ENCODE measurements at regions not wholly inside any gene's neighbourhood (a gene's known extent, or its start where the extent isn't known, plus 50 kb on each side); places are given as distances from the start of the nearest gene placed in this dataset.

GRCh38 chr14:78018283-78018682, 151.9 kb upstream of the NRXN3 start:
- Histone ChIP-seq H3K9me3 (replicated peaks in 1 of 2; ENCODE audit: control insufficient read depth in 2 of 2, insufficient read depth in 1 of 2, low read depth in 1 of 2, low read length in 2 of 2) (no peaks in the 10 kb centered on the region), H3K9ac (ENCODE audit: low read depth, low read length, poor library complexity) (no peak overlapping the region), H2BK120ac (ENCODE audit: low read depth, low read length) (no peak overlapping the region), H3K4me1 (ENCODE audit: control insufficient read depth in 2 of 2, insufficient read depth in 1 of 2, low read depth in 1 of 2, low read length in 2 of 2) (no peaks in the 10 kb centered on the region), H3K27ac (replicated peaks; ENCODE audit: low read length) (no peak overlapping the region), H3K4me2 (ENCODE audit: insufficient read depth, low read length, poor library complexity, severe bottlenecking) (no peak overlapping the region), H3K79me1 (ENCODE audit: low read depth, low read length) (no peaks in the 10 kb centered on the region), H2AK5ac (ENCODE audit: low read depth, low read length) (no peak overlapping the region), H3K4ac (ENCODE audit: low read length) (no peak overlapping the region), H4K8ac (ENCODE audit: low read depth, low read length) (no peak overlapping the region), H3K14ac (ENCODE audit: low read length) (no peak overlapping the region), H2BK5ac (ENCODE audit: low read length) (no peak overlapping the region), H4K91ac (ENCODE audit: low read depth, low read length, poor library complexity) (no peak overlapping the region), H3K36me3 (replicated peaks in 1 of 2; ENCODE audit: control insufficient read depth in 2 of 2, insufficient read depth in 2 of 2, low read length in 2 of 2) (no peaks in the 10 kb centered on the region), H3K4me3 (ENCODE audit: low read length in 2 of 2) (no peak overlapping the region), H3K18ac (ENCODE audit: low read length) (no peak overlapping the region), H3K23ac (ENCODE audit: low read depth, low read length, poor library complexity) (no peak overlapping the region), H2BK15ac (ENCODE audit: low read length) (no peak overlapping the region), H3K27me3 (ENCODE audit: control insufficient read depth in 3 of 3, insufficient read depth in 3 of 3, low read depth in 1 of 3, low read length in 3 of 3) (no peaks in the 10 kb centered on the region), H2BK12ac (ENCODE audit: low read length) (no peak overlapping the region), H2AFZ (ENCODE audit: low read length) (no peak overlapping the region)
- WGBS, 2 donors (ENCODE audit: extremely low coverage in 2 of 2, insufficient read length in 2 of 2, insufficient replicate concordance in 1 of 2) = no CpG with 5 or more reads among the region's 2 CpGs
- DNase-seq (ENCODE audit: low spot score) = no peak

DNA sequence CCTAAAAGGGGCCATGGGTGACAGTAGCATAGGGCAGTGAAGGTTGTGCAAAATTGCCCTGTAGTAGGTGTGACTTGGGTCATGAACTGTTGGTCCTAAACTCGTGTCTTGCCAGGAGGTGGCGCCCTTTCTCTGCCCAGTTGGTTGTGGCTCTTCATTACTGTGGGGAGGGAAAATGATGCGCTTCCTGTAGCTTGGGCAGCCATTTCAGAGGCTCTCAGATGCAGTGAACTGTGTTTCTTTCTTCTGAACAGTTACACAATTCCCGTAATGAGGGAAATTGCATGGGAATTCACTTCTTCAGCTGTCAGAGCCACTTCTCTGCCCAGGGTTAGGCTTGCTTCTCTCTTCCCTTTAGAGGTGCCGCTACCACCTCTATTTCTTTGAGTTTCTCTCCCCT, 148.1 kb upstream of the NRXN3 start:
- no peaks in the 10 kb centered on the region for H3K4me1 ChIP-seq (ENCODE audit: control insufficient read depth in 2 of 2, insufficient read depth in 1 of 2, low read depth in 1 of 2, low read length in 2 of 2)
- no peak overlapping the region for H3K23ac ChIP-seq (ENCODE audit: low read depth, low read length, poor library complexity)
- no peak overlapping the region for H2BK15ac ChIP-seq (ENCODE audit: low read length)
- H4K91ac ChIP-seq (ENCODE audit: low read depth, low read length, poor library complexity) = no peak overlapping the region
- no peak overlapping the region for H3K9ac ChIP-seq (ENCODE audit: low read depth, low read length, poor library complexity)
- no peak overlapping the region for H3K27ac ChIP-seq (replicated peaks; ENCODE audit: low read length)
- no peaks in the 10 kb centered on the region for H3K9me3 ChIP-seq (replicated peaks in 1 of 2; ENCODE audit: control insufficient read depth in 2 of 2, insufficient read depth in 1 of 2, low read depth in 1 of 2, low read length in 2 of 2)
- H2BK12ac ChIP-seq (ENCODE audit: low read length) = no peak overlapping the region
- no peak overlapping the region for H2BK5ac ChIP-seq (ENCODE audit: low read length)
- peak; percentile 67 for DNase-seq (ENCODE audit: low spot score)
- no peak overlapping the region for H3K4me2 ChIP-seq (ENCODE audit: insufficient read depth, low read length, poor library complexity, severe bottlenecking)
- no peak overlapping the region for H3K18ac ChIP-seq (ENCODE audit: low read length)
- no peaks in the 10 kb centered on the region for H3K36me3 ChIP-seq (replicated peaks in 1 of 2; ENCODE audit: control insufficient read depth in 2 of 2, insufficient read depth in 2 of 2, low read length in 2 of 2)
- H2AFZ ChIP-seq (ENCODE audit: low read length) = peak overlapping the region; percentile 82
- no peak overlapping the region for H3K14ac ChIP-seq (ENCODE audit: low read length)
- H3K4ac ChIP-seq (ENCODE audit: low read length) = no peak overlapping the region
- no peak overlapping the region for H2BK120ac ChIP-seq (ENCODE audit: low read depth, low read length)
- H3K4me3 ChIP-seq (ENCODE audit: low read length in 2 of 2) = no peak overlapping the region
- H3K27me3 ChIP-seq (ENCODE audit: control insufficient read depth in 3 of 3, insufficient read depth in 3 of 3, low read depth in 1 of 3, low read length in 3 of 3) = no peaks in the 10 kb centered on the region
- H3K79me1 ChIP-seq (ENCODE audit: low read depth, low read length) = no peaks in the 10 kb centered on the region
- no peak overlapping the region for H2AK5ac ChIP-seq (ENCODE audit: low read depth, low read length)
- no peak overlapping the region for H4K8ac ChIP-seq (ENCODE audit: low read depth, low read length)
- no CpG with 5 or more reads among the region's 5 CpGs for WGBS, 2 donors (ENCODE audit: extremely low coverage in 2 of 2, insufficient read length in 2 of 2, insufficient replicate concordance in 1 of 2)

DNA sequence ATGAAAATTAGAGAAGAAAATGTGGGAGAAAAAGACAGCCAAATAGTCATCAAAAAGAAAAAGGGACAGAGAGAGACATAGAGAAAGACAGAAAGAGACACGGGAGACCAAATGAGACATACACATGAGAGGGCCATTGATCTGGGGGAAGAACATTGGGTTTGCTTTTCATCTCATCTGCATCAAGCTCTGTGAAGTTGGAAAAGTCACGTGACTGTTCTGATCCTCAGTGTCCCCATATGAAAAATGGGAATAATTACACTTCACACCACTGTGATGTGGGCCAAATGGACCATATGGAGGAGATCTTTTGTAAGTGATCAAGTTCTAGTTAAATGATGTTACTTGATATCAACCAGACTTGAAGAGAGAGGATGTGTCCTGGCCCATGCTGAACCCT, 147.1 kb upstream of the NRXN3 start:
- Histone ChIP-seq H2AK5ac (ENCODE audit: low read depth, low read length) (no peak overlapping the region), H2AFZ (ENCODE audit: low read length) (no peak overlapping the region), H3K4me2 (ENCODE audit: insufficient read depth, low read length, poor library complexity, severe bottlenecking) (no peak overlapping the region), H3K4ac (ENCODE audit: low read length) (no peak overlapping the region), H3K36me3 (replicated peaks in 1 of 2; ENCODE audit: control insufficient read depth in 2 of 2, insufficient read depth in 2 of 2, low read length in 2 of 2) (no peaks in the 10 kb centered on the region), H2BK120ac (ENCODE audit: low read depth, low read length) (no peak overlapping the region), H3K14ac (ENCODE audit: low read length) (no peak overlapping the region), H4K8ac (ENCODE audit: low read depth, low read length) (no peak overlapping the region), H3K4me1 (ENCODE audit: control insufficient read depth in 2 of 2, insufficient read depth in 1 of 2, low read depth in 1 of 2, low read length in 2 of 2) (no peaks in the 10 kb centered on the region), H2BK12ac (ENCODE audit: low read length) (no peak overlapping the region), H2BK5ac (ENCODE audit: low read length) (no peak overlapping the region), H3K18ac (ENCODE audit: low read length) (no peak overlapping the region), H3K4me3 (ENCODE audit: low read length in 2 of 2) (no peak overlapping the region), H3K9ac (ENCODE audit: low read depth, low read length, poor library complexity) (no peak overlapping the region), H3K27ac (replicated peaks; ENCODE audit: low read length) (no peak overlapping the region), H2BK15ac (ENCODE audit: low read length) (no peak overlapping the region), H3K79me1 (ENCODE audit: low read depth, low read length) (no peaks in the 10 kb centered on the region), H3K23ac (ENCODE audit: low read depth, low read length, poor library complexity) (no peak overlapping the region), H4K91ac (ENCODE audit: low read depth, low read length, poor library complexity) (no peak overlapping the region), H3K27me3 (ENCODE audit: control insufficient read depth in 3 of 3, insufficient read depth in 3 of 3, low read depth in 1 of 3, low read length in 3 of 3) (no peaks in the 10 kb centered on the region), H3K9me3 (replicated peaks in 1 of 2; ENCODE audit: control insufficient read depth in 2 of 2, insufficient read depth in 1 of 2, low read depth in 1 of 2, low read length in 2 of 2) (no peaks in the 10 kb centered on the region)
- no peak for DNase-seq (ENCODE audit: low spot score)
- no CpG with 5 or more reads among the region's 2 CpGs for WGBS, 2 donors (ENCODE audit: extremely low coverage in 2 of 2, insufficient read length in 2 of 2, insufficient replicate concordance in 1 of 2)

- H3K23ac ChIP-seq (ENCODE audit: low read depth, low read length, poor library complexity) = no peak overlapping the region
- whole genome bisulfite sequencing, 2 donors (ENCODE audit: extremely low coverage in 2 of 2, insufficient read length in 2 of 2, insufficient replicate concordance in 1 of 2) = no CpG with 5 or more reads among the region's 1 CpG
- H2AFZ ChIP-seq (ENCODE audit: low read length) = no peak overlapping the region
- H2BK12ac ChIP-seq (ENCODE audit: low read length) = no peak overlapping the region
- no peak overlapping the region for H3K27ac ChIP-seq (replicated peaks; ENCODE audit: low read length)
- no peaks in the 10 kb centered on the region for H3K79me1 ChIP-seq (ENCODE audit: low read depth, low read length)
- DNase-seq (ENCODE audit: low spot score) = no peak
- no peak overlapping the region for H2BK120ac ChIP-seq (ENCODE audit: low read depth, low read length)
- no peak overlapping the region for H2BK15ac ChIP-seq (ENCODE audit: low read length)
- peaks cover 0 to 11% (median 0%) of the 10 kb centered on the region in 3 experiments for H3K27me3 ChIP-seq (ENCODE audit: control insufficient read depth in 3 of 3, insufficient read depth in 3 of 3, low read depth in 1 of 3, low read length in 3 of 3)
- no peak overlapping the region for H3K9ac ChIP-seq (ENCODE audit: low read depth, low read length, poor library complexity)
- H3K4me2 ChIP-seq (ENCODE audit: insufficient read depth, low read length, poor library complexity, severe bottlenecking) = no peak overlapping the region
- H4K91ac ChIP-seq (ENCODE audit: low read depth, low read length, poor library complexity) = no peak overlapping the region
- no peaks in the 10 kb centered on the region for H3K36me3 ChIP-seq (replicated peaks in 1 of 2; ENCODE audit: control insufficient read depth in 2 of 2, insufficient read depth in 2 of 2, low read length in 2 of 2)
- H4K8ac ChIP-seq (ENCODE audit: low read depth, low read length) = no peak overlapping the region
- H2AK5ac ChIP-seq (ENCODE audit: low read depth, low read length) = no peak overlapping the region
- H3K14ac ChIP-seq (ENCODE audit: low read length) = no peak overlapping the region
- no peak overlapping the region for H2BK5ac ChIP-seq (ENCODE audit: low read length)
- H3K18ac ChIP-seq (ENCODE audit: low read length) = no peak overlapping the region
- peaks cover 0 to 5% of the 10 kb centered on the region in 2 donors for H3K4me1 ChIP-seq (ENCODE audit: control insufficient read depth in 2 of 2, insufficient read depth in 1 of 2, low read depth in 1 of 2, low read length in 2 of 2)
- H3K4ac ChIP-seq (ENCODE audit: low read length) = no peak overlapping the region
- no peak overlapping the region for H3K4me3 ChIP-seq (ENCODE audit: low read length in 2 of 2)
- H3K9me3 ChIP-seq (replicated peaks in 1 of 2; ENCODE audit: control insufficient read depth in 2 of 2, insufficient read depth in 1 of 2, low read depth in 1 of 2, low read length in 2 of 2) = no peaks in the 10 kb centered on the region
Measured at GRCh38 chr14:78028471-78028870, 141.7 kb upstream of the NRXN3 start.

Data from neuronal stem cell (in vitro differentiated cells).